GM10266 (cell line): ENCODE measurements at regions not wholly inside any gene's neighbourhood (a gene's known extent, or its start where the extent isn't known, plus 50 kb on each side); places are given as distances from the start of the nearest gene placed in this dataset.

Experiments used
- DNase-seq: peaks from one replicate; pipeline ENCODE4 v3.0.0; 2012; ENCODE audit errors: extremely low spot score
- CTCF ChIP-seq: IDR thresholded peaks from 2 replicates; pipeline ENCODE4 v1.5.1; 2012; ENCODE audit warnings: mild to moderate bottlenecking, low read depth; ENCODE audit not compliant: control insufficient read depth, insufficient read depth; ENCODE audit errors: missing control alignments

- TF ChIP-seq CTCF, result no peak
- no peak for DNase-seq
Measured at GRCh38 chr16:79756571-79756970, 156.0 kb upstream of the MAF start.

- TF ChIP-seq CTCF, result no peak
- DNase-seq, result no peak
Measured at GRCh38 chr16:79754501-79754900, 154.0 kb upstream of the MAF start.

- no peak for TF ChIP-seq CTCF
- no peak for DNase-seq
Measured at GRCh38 chr16:79754081-79754480, 153.5 kb upstream of the MAF start.

- DNase-seq, result no peak
Measured at GRCh38 chr16:79753286-79753685, 152.7 kb upstream of the MAF start.

GRCh38 chr16:79752396-79752795 is 151.9 kb upstream of the MAF start:
- DNase-seq, result no peak
- TF ChIP-seq CTCF, result no peak

More at GRCh38 chr16:79753286-79753685, 152.7 kb upstream of the MAF start:
- no peak for TF ChIP-seq CTCF

GRCh38 chr16:79751471-79752184 is 151.1 kb upstream of the MAF start:
- TF ChIP-seq CTCF, result no peak

GRCh38 chr16:79750311-79750710 is 149.8 kb upstream of the MAF start:
- no peak for TF ChIP-seq CTCF
- DNase-seq, result no peak

More at GRCh38 chr16:79751471-79752184, 151.1 kb upstream of the MAF start:
- no peak for DNase-seq
